Astrocyte (in vitro differentiated cells and primary cell): ENCODE measurements at regions not wholly inside any gene's neighbourhood (a gene's known extent, or its start where the extent isn't known, plus 50 kb on each side); places are given as distances from the start of the nearest gene placed in this dataset.

Experiments
- CTCF ChIP-seq: IDR thresholded peaks from 2 replicates; pipeline ENCODE4 v1.5.1; 2011; ENCODE audit warnings: low read depth, mild to moderate bottlenecking, inconsistent platforms, low read length, moderate library complexity; ENCODE audit not compliant: insufficient read depth
- EZH2 ChIP-seq: IDR thresholded peaks from 2 replicates; pipeline ENCODE4 v1.6.1; 2012; ENCODE audit warnings: mild to moderate bottlenecking, low read length, inconsistent platforms; ENCODE audit not compliant: insufficient read depth

GRCh38 chr16:64541621-64542020 lies 580.2 kb downstream of the CDH11 start:
- TF ChIP-seq CTCF (no peak), EZH2 (no peak)
